Medulla oblongata (tissue), 1 donor: ENCODE measurements at regions not wholly inside any gene's neighbourhood (a gene's known extent, or its start where the extent isn't known, plus 50 kb on each side); places are given as distances from the start of the nearest gene placed in this dataset.
A peak's percentile ranks its signal among the peaks of the same experiment; 100 is the strongest.

ENCODE experiments used
- DNase-seq: peaks from one replicate; pipeline ENCODE4 v3.0.0-alpha.2; 2015; ENCODE audit errors: extremely low spot score

DNA sequence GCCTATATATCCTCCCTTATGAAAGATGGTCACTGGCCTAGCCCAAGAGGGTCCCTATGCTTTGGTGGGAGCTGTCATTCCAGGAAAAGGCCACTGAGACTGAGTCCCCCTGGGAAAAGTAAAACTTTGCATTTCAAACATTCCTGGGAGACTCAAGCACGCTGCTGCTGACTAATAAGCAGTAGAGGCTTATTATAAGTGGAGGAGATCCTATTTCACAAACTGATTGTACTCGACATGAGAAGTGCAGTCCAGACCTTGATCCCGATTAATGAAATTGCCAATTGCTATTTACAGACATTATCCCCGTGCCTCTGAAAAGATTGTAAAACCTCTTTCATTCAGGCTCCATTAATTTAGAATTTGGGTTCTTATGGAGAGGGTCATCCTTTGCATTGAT lies 96.6 kb downstream of the EMP1 start:
- DNase-seq, result no peak

- no peak for DNase-seq
Observed at GRCh38 chr12:13289653-13290289, 93.2 kb downstream of the EMP1 start.

DNA sequence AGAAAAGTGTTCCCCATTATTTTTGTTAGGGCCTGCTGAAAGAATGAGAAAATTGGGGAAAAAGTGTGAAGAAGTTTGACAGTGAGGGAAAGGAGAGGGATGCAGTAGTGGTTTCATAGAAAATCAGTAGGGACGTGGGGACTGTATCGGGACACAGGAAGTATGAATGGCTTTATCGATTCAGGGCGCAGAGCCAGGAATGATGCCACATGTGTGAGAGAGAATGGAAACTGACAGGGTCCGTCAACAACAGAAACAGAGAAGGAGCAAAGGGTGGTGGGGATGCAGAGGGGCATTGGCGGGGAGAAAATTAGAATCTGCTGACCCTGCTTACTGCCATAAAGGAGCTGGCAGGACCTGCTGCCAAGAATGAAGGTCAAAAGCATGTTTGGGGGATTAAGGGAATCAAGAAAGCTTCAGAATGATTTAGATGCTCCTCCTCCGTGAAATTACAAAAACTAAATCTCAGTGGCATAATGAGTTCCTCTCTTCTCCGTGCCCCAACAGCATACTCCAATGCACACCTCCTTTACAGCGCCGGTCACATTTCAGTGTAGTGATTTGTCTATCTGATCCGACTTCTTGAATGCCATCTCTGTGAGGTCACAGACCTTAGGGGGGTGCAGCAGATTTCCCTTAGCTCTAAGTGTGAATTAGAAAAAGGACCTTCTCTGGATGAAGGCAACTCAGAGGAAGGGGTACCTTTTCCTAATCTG lies 92.6 kb downstream of the EMP1 start:
- DNase-seq, result no peak

GRCh38 chr12:13288501-13288900 lies 92.0 kb downstream of the EMP1 start:
- no peak for DNase-seq

DNA sequence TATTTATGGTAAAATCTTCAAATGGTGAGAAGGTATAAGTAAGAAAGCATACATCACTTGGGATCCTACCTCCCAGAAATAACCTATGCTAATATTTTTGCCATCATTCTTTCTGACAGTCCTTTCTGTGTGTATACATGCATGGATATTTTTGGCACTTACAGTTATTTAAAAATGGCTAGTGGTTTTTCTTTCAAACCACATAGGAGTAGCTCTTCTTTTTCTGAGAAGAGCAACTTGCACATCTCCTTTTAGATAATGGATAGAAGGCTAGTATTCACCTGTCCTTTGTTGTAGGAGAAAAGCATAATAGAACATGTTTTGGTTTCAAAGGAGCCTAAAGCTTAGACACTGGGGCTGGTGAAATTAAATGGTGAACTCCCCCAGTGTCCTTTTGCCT lies 87.3 kb downstream of the EMP1 start:
- no peak for DNase-seq

DNA sequence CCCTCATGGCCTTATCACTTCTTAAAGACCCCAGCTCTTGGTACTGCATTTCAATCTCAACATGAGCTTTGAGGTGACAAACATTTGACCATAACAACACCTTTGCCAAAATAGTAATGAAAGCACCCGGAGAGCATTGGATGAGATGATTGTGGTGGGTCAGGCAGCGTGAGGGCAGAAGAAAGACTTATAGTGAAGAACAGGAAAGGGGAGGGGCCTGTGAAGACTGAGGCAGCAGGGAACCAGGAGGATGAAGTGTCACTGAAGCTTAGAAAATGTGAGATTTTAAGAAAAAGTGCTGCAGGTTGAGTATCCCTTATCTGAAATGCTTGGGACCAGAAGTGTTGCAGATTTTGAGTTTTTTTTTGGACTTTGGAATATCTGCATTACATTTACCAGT lies 86.3 kb downstream of the EMP1 start:
- DNase-seq, result no peak

GRCh38 chr12:13278249-13278787 lies 81.8 kb downstream of the EMP1 start:
- peak; percentile 69 for DNase-seq

- DNase-seq, result no peak
Observed at GRCh38 chr12:13277293-13277692, 80.8 kb downstream of the EMP1 start.

DNA sequence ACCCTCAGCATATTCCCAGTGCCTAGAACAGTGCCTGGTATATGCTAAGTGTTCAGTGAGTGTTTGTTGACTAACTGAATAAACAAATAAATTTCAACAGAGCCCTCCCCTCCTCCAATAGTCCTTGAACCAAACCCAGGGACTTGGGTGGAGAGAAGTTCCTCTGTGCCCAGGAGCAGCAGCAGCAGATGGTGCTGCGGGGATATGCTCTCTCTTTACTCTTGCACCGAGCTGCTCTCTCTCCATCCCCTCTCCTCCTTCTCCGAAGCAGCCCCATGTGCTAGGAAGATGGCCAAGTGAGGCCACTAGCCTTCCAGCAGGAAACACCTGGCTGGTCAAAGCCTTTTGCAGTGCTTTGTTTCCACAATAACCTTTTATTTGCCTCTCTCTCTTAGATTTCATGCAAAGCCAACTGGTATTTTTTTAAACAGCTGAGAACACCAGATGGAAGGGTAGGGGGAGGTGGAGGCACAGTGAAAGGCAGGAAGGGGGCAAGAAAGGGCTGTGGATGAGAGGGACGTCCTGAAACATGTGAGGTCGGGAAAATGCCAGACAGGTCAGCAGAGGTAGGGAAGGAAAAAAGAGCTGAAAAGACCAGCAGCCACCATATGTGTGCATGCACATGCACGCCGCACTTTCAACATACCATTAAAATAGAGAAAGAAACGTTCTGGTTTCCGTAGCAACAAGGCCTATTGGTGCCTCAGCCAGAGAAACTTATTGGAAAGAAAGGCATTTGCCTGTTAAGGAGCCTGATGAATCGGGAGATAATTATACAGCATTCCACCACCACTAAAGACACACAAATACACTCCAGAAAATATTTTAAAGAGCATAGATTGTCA lies 78.9 kb downstream of the EMP1 start:
- DNase-seq, result no peak

GRCh38 chr12:13273850-13274249 lies 77.3 kb downstream of the EMP1 start:
- DNase-seq, result no peak

- no peak for DNase-seq
Observed at GRCh38 chr12:13273097-13273496, 76.6 kb downstream of the EMP1 start.

- no peak for DNase-seq
Observed at GRCh38 chr12:13270817-13271216, 74.3 kb downstream of the EMP1 start.
